Fibroblast of lung (primary cell): ENCODE measurements at regions not wholly inside any gene's neighbourhood (a gene's known extent, or its start where the extent isn't known, plus 50 kb on each side); places are given as distances from the start of the nearest gene placed in this dataset.

Experiments used
- EZH2 ChIP-seq: IDR thresholded peaks from 2 replicates; pipeline ENCODE4 v1.5.1; 2012; ENCODE audit warnings: low read length, control low read depth, mild to moderate bottlenecking; ENCODE audit errors: missing control alignments
- TF ChIP-seq, protein P1 (sequence below), 2 donors: IDR thresholded peaks in 1 of 2; conservative IDR thresholded peaks in 1 of 2; 1 replicate in 1 of 2; 2 replicates in 1 of 2; pipeline ENCODE4 v1.5.1; 2011 to 2012; ENCODE audit warnings: low read length in 2 of 2, control low read depth in 1 of 2, inconsistent platforms in 1 of 2, low read depth in 1 of 2, mild to moderate bottlenecking in 1 of 2

DNA sequence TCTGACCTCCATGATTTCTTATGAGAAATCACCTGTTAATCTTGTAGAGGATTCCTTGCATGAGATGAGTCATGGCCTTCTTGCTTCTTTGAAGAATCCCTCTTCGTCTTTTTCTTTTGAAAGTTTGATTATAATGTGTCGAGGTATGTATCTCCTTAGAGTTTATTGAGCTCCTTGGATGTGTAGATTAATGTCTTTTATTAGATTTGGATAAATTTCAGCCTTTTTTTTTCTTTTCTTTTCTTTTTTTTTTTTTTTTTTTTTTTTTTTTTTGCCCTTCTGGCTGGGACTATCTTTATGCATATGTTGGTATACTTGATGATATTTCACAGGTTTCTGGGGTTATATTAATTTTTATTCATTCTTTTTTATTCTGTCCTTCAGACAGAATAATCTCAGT, 72.3 kb upstream of the ITGA4 start:
- TF ChIP-seq EZH2, result no peak
- TF ChIP-seq, protein P1, sequence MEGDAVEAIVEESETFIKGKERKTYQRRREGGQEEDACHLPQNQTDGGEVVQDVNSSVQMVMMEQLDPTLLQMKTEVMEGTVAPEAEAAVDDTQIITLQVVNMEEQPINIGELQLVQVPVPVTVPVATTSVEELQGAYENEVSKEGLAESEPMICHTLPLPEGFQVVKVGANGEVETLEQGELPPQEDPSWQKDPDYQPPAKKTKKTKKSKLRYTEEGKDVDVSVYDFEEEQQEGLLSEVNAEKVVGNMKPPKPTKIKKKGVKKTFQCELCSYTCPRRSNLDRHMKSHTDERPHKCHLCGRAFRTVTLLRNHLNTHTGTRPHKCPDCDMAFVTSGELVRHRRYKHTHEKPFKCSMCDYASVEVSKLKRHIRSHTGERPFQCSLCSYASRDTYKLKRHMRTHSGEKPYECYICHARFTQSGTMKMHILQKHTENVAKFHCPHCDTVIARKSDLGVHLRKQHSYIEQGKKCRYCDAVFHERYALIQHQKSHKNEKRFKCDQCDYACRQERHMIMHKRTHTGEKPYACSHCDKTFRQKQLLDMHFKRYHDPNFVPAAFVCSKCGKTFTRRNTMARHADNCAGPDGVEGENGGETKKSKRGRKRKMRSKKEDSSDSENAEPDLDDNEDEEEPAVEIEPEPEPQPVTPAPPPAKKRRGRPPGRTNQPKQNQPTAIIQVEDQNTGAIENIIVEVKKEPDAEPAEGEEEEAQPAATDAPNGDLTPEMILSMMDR (conservative IDR thresholded peaks at IDR 0.05 in 1 of 2, IDR thresholded peaks at IDR 0.05 in 1 of 2; ENCODE audit: low read depth in 1 of 2, low read length in 2 of 2), result no peak
